ENCODE measurements at regions not wholly inside any gene's neighbourhood (a gene's known extent, or its start where the extent isn't known, plus 50 kb on each side); places are given as distances from the start of the nearest gene placed in this dataset.
"Not testable (repeated sequence)": the region's sequence is repeated elsewhere in the genome, so short reads cannot be mapped to it uniquely, and the experiment has no call there.

DNA sequence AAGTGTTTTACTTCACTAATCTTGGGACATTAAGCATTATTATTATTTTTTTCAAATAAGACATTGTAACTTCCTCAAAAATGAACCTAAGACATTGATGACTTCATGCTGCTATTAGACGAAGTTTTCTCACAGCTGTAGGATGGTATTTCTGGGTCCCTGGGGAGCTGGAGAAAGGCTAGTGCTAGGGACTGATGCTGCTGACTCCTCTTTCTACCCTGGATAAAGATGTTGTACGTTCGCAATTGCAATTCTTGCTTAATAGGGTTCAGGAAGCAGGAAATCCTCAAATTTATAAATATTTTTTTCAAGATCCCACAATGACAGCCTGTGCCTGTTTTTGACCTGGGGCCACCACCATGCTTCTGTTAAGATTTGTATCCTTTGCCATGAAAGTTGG is 526.0 kb downstream of the CCSER2 start:
- no peak for DNase-seq (ENCODE audit: low read depth)

DNA sequence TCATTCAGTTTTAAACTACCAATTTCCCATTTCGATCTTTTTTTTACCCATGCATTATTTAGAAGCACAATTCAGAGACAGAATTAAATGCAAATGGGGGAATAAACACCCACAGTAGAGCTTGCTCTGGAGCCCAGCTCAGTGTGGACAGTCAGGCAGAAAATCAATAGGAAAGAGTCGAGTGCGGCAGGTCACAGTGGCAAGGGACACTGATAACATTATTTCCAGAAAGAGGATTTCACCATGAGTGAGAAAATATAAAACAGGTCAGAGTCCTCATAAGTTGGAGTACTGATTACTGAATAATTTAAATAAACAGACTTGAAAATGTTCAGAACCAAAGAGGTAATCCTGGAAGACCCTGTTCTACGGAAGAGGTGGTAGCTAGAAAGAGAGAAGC is 532.5 kb downstream of the CCSER2 start:
- no peak for DNase-seq (ENCODE audit: low read depth)

DNA sequence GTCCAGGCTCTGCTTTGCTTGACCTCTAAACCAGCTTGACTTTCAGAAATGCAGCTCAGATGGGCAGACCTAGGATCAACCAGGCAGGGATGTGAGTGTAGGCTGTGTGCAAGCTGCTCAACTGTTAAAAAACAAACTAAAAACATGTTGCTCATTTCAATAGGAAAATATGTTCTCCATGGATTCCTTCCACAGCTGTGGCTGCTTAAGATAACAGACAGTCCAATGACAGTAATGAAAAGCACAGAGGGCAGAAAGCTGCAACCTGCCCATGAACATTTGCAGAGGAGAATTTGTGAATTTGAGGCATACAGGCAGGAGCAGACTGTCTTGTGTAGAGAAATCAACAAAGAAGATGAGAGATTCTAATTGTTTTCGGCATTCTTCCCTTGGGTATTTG is 534.2 kb downstream of the CCSER2 start:
- DNase-seq (ENCODE audit: low read depth), result no peak

DNA sequence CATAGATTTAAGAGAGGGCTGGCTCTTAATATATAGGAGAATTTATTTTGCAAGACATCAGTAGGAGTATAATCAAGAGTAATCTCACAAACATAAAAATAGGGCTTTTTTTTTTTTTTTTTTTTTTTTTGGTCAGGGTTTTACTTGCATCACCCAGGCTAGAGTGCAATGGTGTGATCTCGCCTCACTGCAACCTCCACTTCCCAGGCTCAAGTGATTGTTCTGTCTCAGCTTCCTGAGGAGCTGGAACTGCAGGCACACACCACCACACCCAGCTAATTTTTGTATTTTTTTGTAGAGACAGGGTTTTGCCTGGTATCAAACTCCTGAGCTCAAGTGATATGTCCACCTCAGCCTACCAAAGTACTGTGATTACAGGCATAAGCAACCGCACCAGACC is 535.3 kb downstream of the CCSER2 start:
- no peak for DNase-seq (ENCODE audit: low read depth)

DNA sequence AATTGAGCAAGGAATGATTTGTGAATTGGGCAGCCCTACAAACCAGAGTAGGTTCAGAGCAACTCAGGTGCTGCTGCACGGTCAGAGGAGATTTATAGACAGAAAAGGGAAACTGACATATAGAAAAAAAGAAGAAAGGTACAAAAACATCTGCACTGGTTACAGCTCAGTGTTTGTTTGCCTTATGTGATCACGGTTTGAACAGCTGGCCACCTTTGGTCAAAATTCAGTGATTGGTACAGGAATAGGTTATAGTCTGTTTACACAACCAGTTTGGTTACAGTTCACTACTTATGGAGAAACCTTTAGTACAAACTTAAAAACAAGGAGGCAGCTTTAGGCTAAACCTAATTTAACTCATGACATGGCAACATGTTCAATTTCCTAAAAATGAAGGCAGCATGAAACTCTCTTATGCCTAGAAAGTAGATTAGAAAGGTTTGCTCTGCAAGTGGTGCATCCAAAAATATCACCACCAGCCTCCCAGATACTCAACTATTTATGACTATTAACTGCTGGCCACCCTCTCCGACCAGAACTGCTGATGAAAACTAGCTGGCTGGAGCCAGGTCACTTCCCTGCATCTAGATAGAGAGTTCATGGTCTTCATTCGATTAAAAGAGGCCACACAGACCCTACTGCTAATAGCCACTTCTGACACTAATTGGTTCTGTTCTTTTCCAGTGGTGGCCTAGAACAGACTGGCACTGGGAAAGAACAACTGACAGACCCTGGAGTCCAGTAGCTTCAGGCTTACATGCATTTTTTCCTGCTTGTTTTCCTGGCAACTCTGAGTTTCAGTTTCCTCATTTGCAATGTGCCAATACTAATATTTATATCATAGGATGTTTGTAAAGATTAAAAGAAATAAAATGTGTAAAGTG is 548.0 kb downstream of the CCSER2 start:
- DNase-seq (ENCODE audit: low read depth), result no peak

DNA sequence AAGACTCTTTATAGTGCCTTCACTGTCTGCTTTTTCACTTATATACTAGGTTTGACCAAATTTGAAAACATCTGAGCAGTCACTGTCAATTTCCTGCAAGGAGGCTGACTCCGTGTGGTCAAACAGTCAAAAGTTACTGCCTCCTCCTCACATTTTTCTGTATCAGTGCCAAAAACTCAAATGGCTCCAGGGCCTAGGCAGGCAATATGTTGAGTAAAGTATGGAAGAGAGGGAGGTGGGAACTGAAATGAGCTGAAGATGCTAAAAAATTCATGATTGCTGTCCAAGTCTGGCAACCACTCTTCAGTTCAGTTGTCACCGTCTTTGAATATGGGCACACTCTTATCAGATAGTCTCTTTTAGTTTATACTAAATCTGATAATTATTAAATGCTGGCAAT is 551.6 kb downstream of the CCSER2 start:
- no peak for DNase-seq (ENCODE audit: low read depth)

DNA sequence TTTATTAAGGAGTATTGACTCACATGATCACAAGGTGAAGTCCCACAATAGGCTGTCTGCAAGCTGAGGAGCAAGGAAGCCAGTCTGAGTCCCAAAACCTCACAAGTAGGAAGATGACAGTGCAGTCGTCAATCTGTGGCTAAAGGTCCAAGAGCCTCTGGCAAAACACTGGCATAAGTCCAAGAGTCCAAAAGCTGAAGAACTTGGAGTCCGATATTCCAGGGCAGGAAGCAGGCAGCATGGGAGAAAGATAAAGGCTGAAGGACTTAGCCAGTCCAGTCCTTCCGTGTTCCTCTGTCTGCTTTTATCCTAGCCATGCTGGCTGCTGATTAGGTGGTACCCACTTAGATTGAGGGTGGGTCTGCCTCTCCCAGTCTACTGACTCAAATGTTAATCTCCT is 553.3 kb downstream of the CCSER2 start:
- DNase-seq (ENCODE audit: low read depth), result not testable (repeated sequence)

DNA sequence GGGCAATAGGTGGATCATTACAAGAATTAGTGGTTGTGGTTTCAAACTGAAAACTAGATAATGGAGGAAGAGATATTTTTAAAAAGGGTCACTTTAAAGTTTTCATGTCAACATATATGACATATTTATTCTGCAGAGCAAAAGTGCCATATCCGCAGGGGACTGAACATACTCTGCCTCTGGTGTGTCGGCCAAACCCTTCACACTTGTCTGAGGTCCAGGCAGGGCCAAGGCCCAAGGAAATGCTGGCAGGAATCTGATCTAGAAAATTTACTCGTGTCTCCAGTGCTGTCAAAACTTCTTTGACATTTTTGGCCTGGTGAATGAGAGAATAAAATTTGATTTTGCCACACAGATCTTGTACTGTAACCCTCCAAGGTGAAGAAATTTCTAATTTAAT is 562.3 kb downstream of the CCSER2 start:
- no peak for DNase-seq (ENCODE audit: low read depth)

DNA sequence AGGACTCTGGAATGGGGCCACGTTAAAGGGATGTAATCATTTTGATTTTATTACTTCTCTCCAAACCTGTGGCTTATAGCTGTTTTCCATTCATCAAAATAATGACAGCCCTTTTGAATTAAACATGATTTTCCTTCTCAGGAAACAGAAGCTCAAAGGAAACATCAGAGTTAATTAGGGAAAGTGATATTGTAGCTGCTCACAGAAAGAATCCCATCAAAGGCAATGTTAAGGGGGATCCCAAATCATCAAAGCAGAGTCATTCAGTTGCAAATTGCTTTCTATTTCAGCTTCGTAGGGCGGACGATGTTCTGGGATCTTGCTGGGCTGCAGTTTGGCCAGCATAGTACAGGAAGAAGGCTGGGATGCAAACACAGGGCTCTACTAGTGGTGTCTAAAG is 563.2 kb downstream of the CCSER2 start:
- no peak for DNase-seq (ENCODE audit: low read depth)

DNA sequence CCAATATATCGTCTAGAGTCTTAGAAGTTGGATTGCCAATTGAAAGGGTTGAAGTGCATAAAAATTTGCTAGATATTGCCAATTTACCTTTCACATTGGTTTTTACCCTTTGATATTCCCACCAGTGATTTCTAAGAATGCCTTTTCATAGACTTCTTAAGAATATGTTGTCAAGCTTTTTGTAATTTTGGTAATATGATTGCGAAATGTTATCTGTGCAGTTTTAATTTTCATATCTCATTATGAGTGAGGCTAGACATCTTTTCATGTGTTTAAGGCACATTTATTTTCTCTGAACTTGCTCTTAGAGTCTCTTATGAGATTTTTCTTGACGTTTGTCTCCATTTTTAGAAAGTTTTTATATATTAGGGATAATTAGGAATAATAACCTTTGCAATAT is 567.2 kb downstream of the CCSER2 start:
- DNase-seq (ENCODE audit: low read depth), result no peak

DNA sequence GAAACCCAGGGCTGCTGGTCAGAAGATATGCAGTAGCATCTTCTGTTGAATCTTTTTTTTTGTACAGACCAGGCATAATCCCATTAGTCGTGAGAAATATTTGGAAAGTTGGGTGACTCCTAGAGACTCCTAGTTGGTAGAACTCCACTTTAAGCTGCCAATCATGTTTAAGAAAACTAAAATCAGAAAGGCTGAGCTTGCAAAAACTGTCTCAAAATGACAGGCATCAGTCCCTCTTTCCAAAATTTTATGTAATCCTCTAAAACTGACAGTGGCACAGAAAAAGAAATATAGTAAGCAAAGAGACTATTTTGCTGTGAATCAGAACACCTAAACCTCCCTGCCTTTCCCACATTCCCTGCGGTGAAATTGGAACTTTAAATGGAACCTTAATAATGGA is 568.5 kb downstream of the CCSER2 start:
- DNase-seq (ENCODE audit: low read depth), result no peak

DNA sequence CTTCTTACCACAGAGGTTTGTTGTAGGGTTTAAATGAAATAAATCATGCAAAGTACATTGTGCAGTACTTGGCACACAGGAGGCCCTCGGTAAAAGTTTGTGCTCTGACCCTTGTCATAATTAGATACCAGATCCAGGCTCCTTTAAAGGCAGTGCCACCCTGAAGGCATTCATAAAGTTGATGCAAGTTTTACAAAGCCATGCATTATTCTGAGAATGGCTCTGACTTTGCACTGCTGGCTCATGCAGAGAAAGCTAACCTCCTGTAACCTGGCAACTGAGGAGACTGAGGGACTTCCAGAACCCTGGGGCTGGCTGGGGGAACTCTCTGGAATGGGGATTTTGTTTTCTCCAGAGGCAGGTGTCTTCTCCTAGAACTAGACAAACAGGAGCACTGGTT is 570.9 kb downstream of the CCSER2 start:
- DNase-seq (ENCODE audit: low read depth), result no peak

DNA sequence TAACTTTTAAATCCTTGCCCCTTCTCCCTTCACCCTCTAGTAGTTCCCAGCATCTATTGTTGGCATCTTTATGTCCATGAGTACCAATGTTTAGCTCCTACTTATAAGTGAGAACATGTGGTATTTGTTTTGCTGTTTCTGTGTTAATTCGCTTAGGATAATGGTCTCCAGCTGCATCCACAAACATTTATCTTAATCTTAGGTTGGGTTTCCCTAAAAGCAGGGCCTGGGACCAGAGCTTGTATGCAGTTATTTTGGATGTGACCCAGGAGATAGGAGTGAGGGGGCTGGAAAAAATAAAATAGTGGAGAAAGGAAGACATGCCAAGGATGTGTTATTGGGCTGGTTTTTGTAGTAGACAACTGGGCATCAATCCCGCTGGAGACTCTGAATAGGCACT is 571.8 kb downstream of the CCSER2 start:
- DNase-seq (ENCODE audit: low read depth), result no peak

DNA sequence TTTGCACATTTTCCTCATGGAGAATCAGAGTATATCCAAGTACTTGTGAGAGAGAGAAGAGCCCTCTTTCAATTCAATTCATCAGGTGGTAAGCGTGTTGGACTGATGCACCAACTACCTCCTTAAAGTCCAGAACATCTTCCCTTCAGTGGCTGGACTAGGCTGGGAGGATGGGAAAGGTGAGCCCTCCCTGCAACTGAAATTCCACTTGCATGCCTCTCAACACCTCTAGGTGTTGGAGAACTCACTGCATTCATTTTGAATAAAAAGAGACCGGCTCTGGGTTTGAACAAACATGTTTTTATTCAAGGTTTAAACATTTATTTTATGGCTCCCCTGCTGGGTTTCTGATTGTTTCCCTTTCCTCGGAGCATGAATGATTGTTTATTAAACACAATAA is 573.5 kb downstream of the CCSER2 start:
- DNase-seq (ENCODE audit: low read depth), result no peak

DNA sequence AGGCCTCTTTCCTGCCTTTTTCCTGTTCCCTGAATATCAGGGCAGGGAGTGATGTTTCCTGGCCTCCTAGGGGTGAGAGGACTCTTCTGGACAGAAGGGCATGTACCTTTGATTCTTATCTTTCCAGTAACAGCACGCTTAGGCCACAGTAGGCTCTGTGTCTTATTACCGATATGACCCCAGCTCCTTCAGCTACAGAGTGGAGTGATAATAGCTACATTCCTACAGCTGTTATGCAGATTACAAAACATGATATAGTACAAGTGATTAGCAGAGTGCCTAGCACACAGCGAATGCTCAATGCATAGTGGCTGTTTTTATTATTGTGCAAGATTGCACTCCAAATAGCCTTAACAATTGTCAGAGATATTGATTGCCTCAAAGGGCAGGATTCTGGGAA is 574.2 kb downstream of the CCSER2 start:
- no peak for DNase-seq (ENCODE audit: low read depth)

DNA sequence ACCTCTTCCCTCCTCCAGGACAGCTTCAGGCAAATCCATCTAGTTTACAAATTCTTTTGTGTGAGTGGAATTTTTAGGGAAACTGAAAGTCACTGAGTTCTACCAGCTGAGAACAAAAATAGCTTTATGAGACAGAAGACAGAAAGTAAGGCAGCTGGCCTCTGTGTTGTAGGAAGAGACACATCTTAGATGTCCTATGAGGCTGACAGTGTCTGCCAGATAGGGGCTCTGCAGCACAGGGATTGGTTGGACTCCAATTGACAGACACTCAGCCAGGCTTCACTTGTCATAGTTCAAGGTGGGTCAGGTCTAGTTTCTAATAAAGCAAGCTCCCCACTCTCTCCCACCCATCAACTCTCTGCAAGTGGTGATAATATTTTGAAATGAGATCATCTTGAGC is 574.9 kb downstream of the CCSER2 start:
- DNase-seq (ENCODE audit: low read depth), result no peak

DNA sequence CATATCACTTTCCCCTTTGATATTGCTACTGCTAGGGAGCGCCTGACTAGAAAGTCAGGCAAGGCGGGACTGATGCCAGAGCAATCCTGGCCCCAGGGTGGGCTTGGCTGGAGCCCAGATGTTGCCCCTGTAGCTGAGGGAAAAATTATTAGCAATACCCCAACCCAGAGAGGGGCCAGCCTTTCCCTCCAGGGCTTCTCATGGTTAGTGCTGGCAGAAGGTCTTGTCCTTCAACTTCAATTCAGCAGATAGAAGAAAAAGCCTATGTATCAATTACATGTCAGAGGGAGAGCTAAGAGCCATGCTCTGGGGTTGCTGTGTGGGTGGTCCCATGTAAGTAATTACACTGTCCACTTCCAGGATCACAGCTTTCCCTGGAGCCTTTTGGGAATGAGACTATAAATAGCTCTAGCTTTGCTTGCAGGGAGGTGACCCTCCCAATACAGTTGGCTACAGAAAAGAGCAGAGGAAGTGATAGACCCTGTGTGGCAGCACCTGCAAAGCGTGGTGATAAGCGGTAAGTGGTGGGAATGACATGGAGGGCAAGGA is 579.1 kb downstream of the CCSER2 start:
- no peak for DNase-seq (ENCODE audit: low read depth)

DNA sequence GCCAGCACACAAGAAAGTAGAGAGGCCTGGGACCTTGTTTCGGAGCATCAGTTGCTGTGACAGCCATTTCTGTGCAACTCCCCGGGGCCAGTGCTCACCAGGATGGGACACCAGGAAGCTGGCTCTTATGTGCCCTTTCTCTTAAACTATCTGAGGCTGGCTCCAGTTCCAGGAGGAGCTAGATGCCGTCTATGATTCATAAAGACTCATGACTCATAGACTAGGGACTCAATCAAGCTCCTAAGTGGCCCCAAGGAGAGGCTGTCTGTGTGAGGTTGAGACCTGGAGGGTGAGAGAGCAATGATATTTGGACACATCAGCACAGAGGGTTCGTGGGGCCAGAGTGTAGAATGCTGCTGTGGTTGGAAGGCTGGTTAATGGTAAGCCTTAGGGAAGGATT is 580.1 kb downstream of the CCSER2 start:
- DNase-seq (ENCODE audit: low read depth), result no peak

DNA sequence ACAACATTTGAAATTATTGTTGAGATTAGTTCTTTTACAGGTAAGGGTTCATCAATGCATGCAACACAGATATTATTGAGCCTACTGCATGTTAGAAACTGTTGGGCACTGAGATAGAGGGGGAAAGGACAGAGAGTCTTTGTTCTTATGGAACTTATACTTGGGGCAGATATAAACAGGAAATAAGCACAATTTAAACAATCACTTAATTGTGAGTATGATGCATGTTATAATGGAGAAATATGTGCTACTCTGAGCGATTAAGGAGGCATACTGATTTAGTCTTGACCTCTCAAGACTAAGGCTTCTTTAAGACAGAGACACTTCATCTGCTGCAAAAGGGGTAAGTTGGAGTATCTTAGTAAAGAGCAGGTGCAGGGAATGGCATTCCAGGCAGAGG is 593.3 kb downstream of the CCSER2 start:
- no peak for DNase-seq (ENCODE audit: low read depth)

DNA sequence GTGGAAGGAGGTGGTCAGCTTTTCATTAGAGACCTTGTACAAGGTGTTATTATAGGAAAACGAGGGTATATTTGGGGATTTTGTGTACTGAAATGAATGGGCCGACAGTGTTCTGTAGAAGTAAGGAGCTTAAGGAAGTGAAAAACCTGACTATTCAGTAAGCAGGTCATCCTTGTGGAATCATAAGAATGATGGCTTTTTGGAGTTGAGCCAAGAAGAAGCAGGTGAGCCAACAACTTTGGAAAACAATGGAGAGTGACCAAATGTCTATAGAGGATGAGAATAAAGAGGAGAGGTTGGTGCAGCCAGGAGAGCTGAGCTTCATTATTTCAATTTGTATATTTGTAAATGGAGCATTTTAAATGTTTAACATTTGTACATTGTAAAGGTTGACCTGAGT is 595.7 kb downstream of the CCSER2 start:
- DNase-seq (ENCODE audit: low read depth), result no peak

DNA sequence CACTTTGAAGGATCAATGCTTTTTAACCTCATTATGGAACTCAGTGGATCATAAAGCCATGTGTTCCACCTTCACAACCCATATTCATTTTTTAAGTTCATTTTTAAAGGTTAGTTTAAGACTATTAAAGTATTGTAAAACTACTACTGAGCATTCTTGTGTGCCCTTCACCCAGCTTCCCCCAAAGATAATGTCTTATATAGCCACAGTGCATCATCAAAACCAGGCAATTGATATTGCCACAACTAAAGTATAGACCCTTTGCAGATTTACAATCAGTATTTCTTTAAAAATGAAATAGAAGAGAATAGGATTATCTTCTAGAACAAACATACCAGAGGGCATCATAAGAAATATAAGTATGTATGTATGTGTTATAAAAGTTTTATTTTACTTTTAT is 597.1 kb downstream of the CCSER2 start:
- DNase-seq (ENCODE audit: low read depth), result no peak

DNA sequence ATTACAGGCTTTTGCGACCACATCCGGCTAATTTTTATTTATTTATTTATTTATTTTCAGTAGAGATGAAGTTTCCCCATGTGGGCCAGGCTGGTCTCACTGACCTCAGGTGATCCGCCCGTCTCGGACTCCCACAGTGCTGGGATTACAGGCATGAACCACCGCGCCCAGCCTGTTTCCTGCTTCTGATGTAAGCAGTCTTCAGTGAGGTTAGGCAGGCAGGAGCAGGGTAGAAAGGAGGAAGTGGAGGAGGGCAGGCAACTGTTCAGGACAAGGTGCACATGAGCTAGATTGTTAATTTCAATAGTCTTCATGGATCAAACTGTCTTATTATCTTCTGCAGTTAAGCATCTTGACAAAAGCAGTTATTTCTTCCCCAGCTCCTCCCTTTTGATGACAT is 605.0 kb downstream of the CCSER2 start:
- no peak for DNase-seq (ENCODE audit: low read depth)

DNA sequence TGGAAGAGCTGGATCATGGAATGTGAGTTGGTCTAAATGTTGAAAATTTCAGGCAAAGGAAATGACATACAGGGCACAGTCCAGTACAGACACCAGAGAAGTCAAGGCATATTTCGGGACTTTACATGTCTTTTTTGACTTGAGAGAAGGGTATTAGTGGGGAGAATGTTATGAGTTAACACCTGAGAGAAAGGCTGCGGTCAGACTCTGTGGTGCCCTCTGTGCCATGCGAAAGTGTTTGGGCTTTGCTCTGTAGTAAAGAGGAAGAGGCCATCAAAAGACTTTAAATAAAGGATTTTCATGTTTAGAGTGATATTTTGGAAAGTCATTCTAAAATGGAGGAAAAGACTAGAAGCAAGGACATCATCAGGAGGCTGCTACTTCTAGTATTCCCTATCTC is 607.4 kb downstream of the CCSER2 start:
- DNase-seq (ENCODE audit: low read depth), result no peak

All from iris pigment epithelial cell (primary cell).